C4-2B (cell line): ENCODE measurements at regions not wholly inside any gene's neighbourhood (a gene's known extent, or its start where the extent isn't known, plus 50 kb on each side); places are given as distances from the start of the nearest gene placed in this dataset.

Source experiments
- H3K27ac ChIP-seq: fragments of 450-650 bp; 2 replicates; pipeline ENCODE4 v1.5.1; 2017
- ZFX ChIP-seq: fragments of 450-650 bp; IDR thresholded peaks from 2 replicates; pipeline ENCODE4 v1.6.1; 2017
- TF ChIP-seq, protein P1 (sequence below): fragments of 450-650 bp; conservative IDR thresholded peaks from 2 replicates; pipeline ENCODE4 v1.5.1; 2017; ENCODE audit warnings: mild to moderate bottlenecking

DNA sequence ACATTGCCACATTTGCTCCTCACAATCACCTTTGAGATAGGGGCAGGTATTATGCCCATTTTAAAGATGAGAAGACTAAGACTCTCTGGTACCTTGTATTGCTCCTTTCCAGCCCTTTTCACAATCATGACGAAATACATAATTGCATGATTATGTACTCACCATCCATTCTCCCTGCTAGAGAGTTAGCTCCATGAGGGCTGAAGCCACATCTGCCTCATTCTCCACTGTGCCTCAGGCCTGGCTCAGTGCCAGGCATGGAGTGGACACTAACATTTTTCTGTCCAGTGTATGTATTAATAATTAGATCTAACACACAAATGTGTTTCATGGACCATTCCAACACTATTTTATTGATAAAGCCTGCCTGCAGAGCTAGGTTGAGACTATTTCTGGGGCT lies 191.4 kb downstream of the MINAR1 start:
- TF ChIP-seq ZFX, result no peak
- TF ChIP-seq, protein P1, sequence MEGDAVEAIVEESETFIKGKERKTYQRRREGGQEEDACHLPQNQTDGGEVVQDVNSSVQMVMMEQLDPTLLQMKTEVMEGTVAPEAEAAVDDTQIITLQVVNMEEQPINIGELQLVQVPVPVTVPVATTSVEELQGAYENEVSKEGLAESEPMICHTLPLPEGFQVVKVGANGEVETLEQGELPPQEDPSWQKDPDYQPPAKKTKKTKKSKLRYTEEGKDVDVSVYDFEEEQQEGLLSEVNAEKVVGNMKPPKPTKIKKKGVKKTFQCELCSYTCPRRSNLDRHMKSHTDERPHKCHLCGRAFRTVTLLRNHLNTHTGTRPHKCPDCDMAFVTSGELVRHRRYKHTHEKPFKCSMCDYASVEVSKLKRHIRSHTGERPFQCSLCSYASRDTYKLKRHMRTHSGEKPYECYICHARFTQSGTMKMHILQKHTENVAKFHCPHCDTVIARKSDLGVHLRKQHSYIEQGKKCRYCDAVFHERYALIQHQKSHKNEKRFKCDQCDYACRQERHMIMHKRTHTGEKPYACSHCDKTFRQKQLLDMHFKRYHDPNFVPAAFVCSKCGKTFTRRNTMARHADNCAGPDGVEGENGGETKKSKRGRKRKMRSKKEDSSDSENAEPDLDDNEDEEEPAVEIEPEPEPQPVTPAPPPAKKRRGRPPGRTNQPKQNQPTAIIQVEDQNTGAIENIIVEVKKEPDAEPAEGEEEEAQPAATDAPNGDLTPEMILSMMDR, result no peak
- H3K27ac ChIP-seq, result no peak overlapping the region

DNA sequence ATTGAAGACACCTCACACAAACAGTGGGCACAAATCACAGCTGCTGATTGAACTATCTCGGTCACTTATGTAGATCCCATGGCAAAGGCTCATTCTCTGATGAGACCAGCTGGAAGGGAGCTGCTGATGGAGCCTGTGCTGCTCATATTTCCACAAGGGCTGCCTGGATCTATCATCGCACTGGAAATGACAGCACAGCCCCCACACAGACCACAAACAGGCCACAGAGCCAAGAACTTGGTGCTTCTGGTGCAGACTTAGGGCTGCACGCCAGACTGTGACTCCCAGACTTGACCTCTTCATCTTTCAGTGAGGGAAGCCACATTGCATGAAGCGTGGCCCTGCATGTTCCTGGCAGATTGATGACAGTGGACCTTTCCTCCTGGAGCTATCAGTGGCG lies 197.6 kb downstream of the MINAR1 start:
- no peak for TF ChIP-seq ZFX
- TF ChIP-seq, protein P1, result no peak
- no peak overlapping the region for H3K27ac ChIP-seq

DNA sequence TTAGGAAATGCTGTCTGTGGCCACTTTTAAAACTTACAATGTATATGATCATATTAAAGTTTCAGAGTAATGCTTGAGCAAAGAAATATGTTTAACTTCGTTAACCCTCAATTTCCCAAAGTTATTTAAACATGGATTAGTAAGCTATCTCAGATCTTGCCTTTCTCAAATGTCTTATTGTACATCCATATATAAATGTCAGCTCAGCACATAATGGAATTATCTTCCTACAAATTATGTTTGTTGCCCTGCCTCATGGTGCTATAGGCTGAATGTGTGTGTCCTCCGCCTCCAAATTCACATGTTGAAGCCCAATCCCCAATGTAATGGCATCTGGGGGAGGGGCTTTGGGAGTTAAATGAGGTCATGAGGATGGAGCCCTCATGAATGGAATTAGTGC lies 200.3 kb downstream of the MINAR1 start:
- H3K27ac ChIP-seq, result no peak overlapping the region
- TF ChIP-seq ZFX, result no peak
- TF ChIP-seq, protein P1, result no peak

DNA sequence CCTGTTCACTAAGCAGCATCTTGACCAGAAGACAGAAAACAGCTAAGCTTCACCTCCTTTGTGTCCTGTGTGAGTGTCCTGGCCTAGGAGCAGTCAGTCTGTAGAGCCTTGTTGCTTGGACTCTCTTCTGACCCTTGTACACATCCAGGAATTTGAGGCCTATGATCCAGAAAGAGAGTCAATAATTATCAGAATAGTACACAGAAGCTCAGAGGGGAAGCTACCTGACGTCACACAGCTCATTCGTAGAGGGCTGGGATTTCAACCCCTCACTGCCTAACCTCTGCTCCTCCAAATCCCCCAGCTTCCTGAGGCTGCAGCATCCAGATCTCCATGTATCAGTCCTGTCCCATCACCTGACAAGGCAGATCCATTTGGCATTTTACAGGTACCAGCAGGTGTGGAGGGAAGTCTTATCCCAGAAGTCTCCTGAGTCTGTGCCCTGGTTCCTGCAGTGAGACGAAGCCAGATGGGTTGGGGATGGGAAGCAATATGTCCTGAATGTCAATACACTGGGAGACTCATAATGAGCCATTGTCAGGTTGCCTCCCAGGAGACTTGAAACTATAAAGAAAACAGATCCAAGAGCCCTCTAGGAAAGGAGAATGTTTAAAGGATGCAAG lies 203.1 kb downstream of the MINAR1 start:
- TF ChIP-seq ZFX, result no peak
- TF ChIP-seq, protein P1, result no peak
- no peak overlapping the region for H3K27ac ChIP-seq

DNA sequence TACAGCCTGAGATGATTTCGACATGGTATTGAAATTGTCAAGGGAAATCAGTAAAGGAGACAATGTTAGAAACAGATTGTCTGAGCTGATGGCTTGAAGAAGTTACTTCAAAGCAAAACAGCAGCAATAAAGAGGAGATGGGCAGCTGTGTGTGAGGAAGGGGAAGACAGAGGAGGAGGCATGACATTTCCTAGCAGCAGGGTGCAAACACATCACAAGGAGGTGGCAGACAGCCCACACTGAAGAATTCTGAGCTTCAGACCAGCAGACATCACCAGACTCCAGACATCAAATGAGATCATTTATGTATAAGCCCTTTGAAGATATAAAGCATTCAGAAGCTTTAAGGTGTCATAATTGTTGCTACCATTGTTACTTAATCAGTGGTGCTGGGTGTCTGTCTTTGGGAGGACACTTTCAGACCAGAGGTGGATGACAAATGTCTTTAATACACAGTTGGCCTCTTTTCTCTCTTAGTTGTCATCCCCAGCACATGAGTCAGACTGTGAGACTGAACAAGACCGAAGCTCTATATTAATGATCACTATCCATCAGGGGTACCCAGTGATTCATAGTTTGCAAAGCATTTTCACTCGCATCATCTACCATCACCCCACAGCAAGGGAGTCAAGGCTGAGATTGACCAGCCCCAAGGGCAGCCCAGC lies 203.9 kb downstream of the MINAR1 start:
- H3K27ac ChIP-seq, result no peak overlapping the region
- no peak for TF ChIP-seq ZFX
- TF ChIP-seq, protein P1, result no peak

DNA sequence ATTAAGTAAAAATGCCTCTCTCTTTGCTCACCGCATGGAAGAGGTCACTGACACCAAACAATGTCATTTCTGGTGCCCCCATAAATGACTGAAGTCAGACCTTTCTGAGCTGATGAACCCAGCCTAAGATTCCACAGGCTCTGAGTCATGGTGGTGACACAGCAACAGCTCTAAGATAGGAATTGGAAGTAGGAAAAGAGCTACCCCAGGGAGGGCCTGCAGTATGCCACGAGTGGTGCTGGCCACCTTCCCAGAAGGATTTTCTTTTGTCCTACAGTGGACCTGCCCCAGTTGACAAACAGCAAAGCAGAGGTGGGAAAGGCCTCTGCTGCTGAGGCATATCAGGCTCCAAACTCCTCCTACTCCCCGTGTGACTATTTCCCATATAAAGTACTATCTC lies 208.1 kb downstream of the MINAR1 start:
- TF ChIP-seq, protein P1, result no peak
- no peak for TF ChIP-seq ZFX
- H3K27ac ChIP-seq, result no peak overlapping the region

DNA sequence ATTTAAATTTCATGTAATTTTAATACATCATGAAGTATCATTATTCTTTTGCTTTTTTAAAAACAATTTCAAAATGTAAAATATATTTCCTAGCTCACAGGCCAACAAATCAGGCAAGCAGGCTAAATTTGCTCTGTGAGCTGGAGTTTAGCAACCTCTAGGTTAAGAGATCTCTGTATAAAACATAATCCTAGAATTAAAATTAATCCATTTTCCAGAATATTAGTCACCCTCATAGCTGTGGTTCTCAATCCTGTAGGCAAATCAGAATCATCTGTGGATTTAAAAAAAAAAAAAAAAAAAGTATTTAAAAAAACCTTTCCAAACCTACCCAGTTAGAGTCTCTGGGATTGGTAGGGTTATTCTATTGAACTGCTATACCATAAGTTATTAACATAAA lies 209.7 kb downstream of the MINAR1 start:
- TF ChIP-seq, protein P1, result no peak
- TF ChIP-seq ZFX, result no peak
- H3K27ac ChIP-seq, result no peak overlapping the region
